Cardiac septum (tissue), 1 donor: ENCODE measurements at regions not wholly inside any gene's neighbourhood (a gene's known extent, or its start where the extent isn't known, plus 50 kb on each side); places are given as distances from the start of the nearest gene placed in this dataset.

Experiments used
- DNase-seq: peaks from one replicate; pipeline ENCODE4 v3.0.0-alpha.2; 2020; ENCODE audit warnings: low spot score
- intact Hi-C: fragments of 100-400 bp; cut with DNase I; formaldehyde crosslinking; loops from one replicate; pipeline ENCODE4 v1.14.0; 2022
- donor health status: DM: no; HTN: no; CAD: no.

- intact Hi-C loops = no loop called here
Observed at GRCh38 chr14:31961896-31962295, 115.2 kb upstream of the ARHGAP5 start.

GRCh38 chr14:31962920-31963319 lies 114.2 kb upstream of the ARHGAP5 start:
- intact Hi-C loops = no loop called here
- DNase-seq = no peak

More at GRCh38 chr14:31961896-31962295, 115.2 kb upstream of the ARHGAP5 start:
- DNase-seq = no peak

GRCh38 chr14:31963587-31963986 lies 113.5 kb upstream of the ARHGAP5 start:
- intact Hi-C loops = no loop called here
- DNase-seq = no peak

GRCh38 chr14:31964490-31964889 lies 112.6 kb upstream of the ARHGAP5 start:
- DNase-seq = no peak
- intact Hi-C loops = no loop called here

GRCh38 chr14:31965071-31965734 lies 111.9 kb upstream of the ARHGAP5 start:
- DNase-seq = no peak
- intact Hi-C loops = no loop called here

- no peak for DNase-seq
- intact Hi-C loops = no loop called here
Observed at GRCh38 chr14:31965735-31966598, 111.1 kb upstream of the ARHGAP5 start.

GRCh38 chr14:31966896-31967668 lies 110.0 kb upstream of the ARHGAP5 start:
- intact Hi-C loops = no loop called here
- no peak for DNase-seq

GRCh38 chr14:31967669-31967975 lies 109.5 kb upstream of the ARHGAP5 start:
- intact Hi-C loops = no loop called here
- no peak for DNase-seq

GRCh38 chr14:31968107-31968810 lies 108.8 kb upstream of the ARHGAP5 start:
- intact Hi-C loops = no loop called here
- no peak for DNase-seq

GRCh38 chr14:31968956-31969698 lies 108.0 kb upstream of the ARHGAP5 start:
- intact Hi-C loops = no loop called here
- DNase-seq = no peak

- intact Hi-C loops = no loop called here
- no peak for DNase-seq
Observed at GRCh38 chr14:31969699-31970240, 107.3 kb upstream of the ARHGAP5 start.

GRCh38 chr14:31970744-31971143 lies 106.4 kb upstream of the ARHGAP5 start:
- no peak for DNase-seq
- intact Hi-C loops = no loop called here

GRCh38 chr14:31971612-31972011 lies 105.5 kb upstream of the ARHGAP5 start:
- DNase-seq = no peak
- intact Hi-C loops = no loop called here

GRCh38 chr14:31977001-31977556 lies 100.0 kb upstream of the ARHGAP5 start:
- no peak for DNase-seq
- intact Hi-C loops = no loop called here

- intact Hi-C loops = no loop called here
- DNase-seq = no peak
Observed at GRCh38 chr14:31978423-31978822, 98.7 kb upstream of the ARHGAP5 start.

GRCh38 chr14:31982642-31983041 lies 94.5 kb upstream of the ARHGAP5 start:
- DNase-seq = no peak
- intact Hi-C loops = no loop called here

- no peak for DNase-seq
- intact Hi-C loops = no loop called here
Observed at GRCh38 chr14:31986405-31986804, 90.7 kb upstream of the ARHGAP5 start.

- intact Hi-C loops = no loop called here
Observed at GRCh38 chr14:31987721-31988120, 89.4 kb upstream of the ARHGAP5 start.

GRCh38 chr14:31988244-31988643 lies 88.9 kb upstream of the ARHGAP5 start:
- intact Hi-C loops = no loop called here
- DNase-seq = no peak

More at GRCh38 chr14:31987721-31988120, 89.4 kb upstream of the ARHGAP5 start:
- DNase-seq = no peak
